Peyer's patch (tissue), 4 donors: ENCODE measurements at regions not wholly inside any gene's neighbourhood (a gene's known extent, or its start where the extent isn't known, plus 50 kb on each side); places are given as distances from the start of the nearest gene placed in this dataset.

Experiments used
- CTCF ChIP-seq, 6 experiments: fragments of 450-650 bp in 4 of 6; fragments of 200-600 bp in 2 of 6; sonication (generic) in 1 of 6; IDR thresholded peaks; one replicate each; pipeline ENCODE4 v1.5.1; 2017 to 2019; ENCODE audit warnings: antibody characterized with exemption in 6 of 6, mild to moderate bottlenecking in 3 of 6, moderate library complexity in 1 of 6
- POLR2A ChIP-seq, 2 donors: fragments of 450-650 bp; IDR thresholded peaks; one replicate each; pipeline ENCODE4 v1.5.1; 2017; ENCODE audit warnings: antibody characterized with exemption in 2 of 2, mild to moderate bottlenecking in 2 of 2, moderate library complexity in 2 of 2

DNA sequence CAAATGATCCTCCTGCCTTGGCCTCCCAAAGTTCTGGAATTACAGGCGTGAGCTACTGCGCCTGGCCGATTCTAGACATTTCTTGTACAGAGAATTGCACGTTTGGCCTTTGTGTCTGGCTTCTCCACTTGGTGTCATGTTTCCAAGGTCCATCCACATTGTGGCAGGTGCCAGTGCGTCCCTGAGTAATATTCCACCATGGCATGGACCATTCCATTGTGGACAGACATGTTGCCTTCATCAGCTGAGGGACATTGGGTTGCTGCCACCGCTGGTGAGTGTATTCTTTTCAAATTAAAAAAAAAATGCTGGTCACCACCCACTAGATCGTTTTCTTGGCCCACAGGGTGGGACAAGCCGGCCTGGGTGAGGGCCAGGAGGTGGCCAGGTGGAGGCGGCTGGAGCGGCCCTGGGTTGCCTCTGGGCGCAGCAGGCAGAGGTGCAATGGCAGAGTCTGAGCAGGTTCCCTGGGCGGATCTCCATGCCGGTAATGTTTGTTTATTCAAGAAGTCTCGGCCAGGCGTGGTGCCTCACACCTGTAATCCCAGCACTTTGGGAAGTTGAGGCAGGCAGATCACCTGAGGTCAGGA is 274.1 kb downstream of the SEC14L1 start:
- no peak for TF ChIP-seq POLR2A (IDR thresholded peaks at IDR 0.05)
- TF ChIP-seq CTCF (IDR thresholded peaks at IDR 0.05) = no peak
